ENCODE measurements at regions not wholly inside any gene's neighbourhood (a gene's known extent, or its start where the extent isn't known, plus 50 kb on each side); places are given as distances from the start of the nearest gene placed in this dataset.
"Not testable (repeated sequence)": the region's sequence is repeated elsewhere in the genome, so short reads cannot be mapped to it uniquely, and the experiment has no call there.

DNA sequence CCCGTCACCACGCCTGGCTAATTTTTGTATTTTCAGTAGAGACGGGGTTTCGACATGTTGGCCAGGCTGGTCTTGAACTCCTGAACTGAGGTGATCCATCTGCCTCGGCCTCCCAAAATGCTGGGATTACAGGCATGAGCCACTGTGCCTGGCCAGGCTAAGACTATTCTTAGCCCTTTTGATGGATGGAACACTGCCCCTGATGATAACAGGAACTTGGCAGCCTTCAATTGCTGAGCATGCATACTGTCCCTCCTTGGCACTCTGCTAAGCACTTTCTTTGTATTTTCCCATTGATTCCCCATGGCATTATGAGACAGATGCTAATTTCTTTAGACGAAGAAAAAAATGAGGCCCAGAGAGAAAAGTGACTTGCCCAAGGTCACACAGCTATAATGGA is 457.6 kb downstream of the GOLGA6L6 start:
- intact Hi-C loops (cut with micrococcal nuclease; ENCODE audit: unreplicated experiment); H3K27me3 ChIP-seq (ENCODE audit: insufficient read depth, low read depth); H2AFZ ChIP-seq; H3K9me3 ChIP-seq (ENCODE audit: insufficient read depth, low read depth); POLR2A ChIA-PET (ENCODE audit: unreplicated experiment); H3K27ac ChIP-seq; BruUV-seq (replicated peaks); CTCF ChIA-PET; H4K20me1 ChIP-seq (ENCODE audit: insufficient read depth); DNase-seq; H3K4me3 ChIP-seq; H3K79me2 ChIP-seq (ENCODE audit: low read depth); H3K36me3 ChIP-seq (ENCODE audit: low read depth); H3F3A ChIP-seq (ENCODE audit: insufficient read depth, low read depth); H3K9me2 ChIP-seq (ENCODE audit: insufficient read depth); H3K4me2 ChIP-seq; H3K4me1 ChIP-seq (replicated peaks; ENCODE audit: insufficient read depth): not testable (repeated sequence)

DNA sequence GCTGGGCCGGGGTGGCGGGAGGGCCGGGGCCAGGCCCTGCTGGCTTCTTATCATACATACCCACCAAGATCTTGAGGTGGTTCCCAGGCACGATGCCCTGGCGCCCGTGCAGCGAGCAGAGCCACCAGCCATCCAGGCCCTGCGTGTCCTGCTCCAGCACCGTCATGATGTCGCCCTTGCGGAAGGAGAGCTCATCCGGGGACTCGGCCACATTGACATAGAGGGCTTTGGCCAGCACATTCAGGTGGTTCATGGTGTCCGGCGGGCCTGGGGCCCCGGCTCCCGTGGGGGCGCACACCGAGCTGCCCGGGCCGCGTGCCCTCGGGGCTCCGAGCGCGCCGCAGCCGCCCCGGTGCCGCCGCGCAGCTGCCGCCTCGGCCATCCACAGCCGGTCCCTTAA is 467.5 kb downstream of the GOLGA6L6 start:
- H2AFZ ChIP-seq; intact Hi-C loops (cut with micrococcal nuclease; ENCODE audit: unreplicated experiment); H3K27ac ChIP-seq; H3K4me1 ChIP-seq (replicated peaks; ENCODE audit: insufficient read depth); H3K27me3 ChIP-seq (ENCODE audit: insufficient read depth, low read depth); H3K9me3 ChIP-seq (ENCODE audit: insufficient read depth, low read depth); H3K79me2 ChIP-seq (ENCODE audit: low read depth); BruUV-seq (replicated peaks); H3K4me3 ChIP-seq; H3K9me2 ChIP-seq (ENCODE audit: insufficient read depth); H4K20me1 ChIP-seq (ENCODE audit: insufficient read depth); CTCF ChIA-PET; POLR2A ChIA-PET (ENCODE audit: unreplicated experiment); DNase-seq; H3F3A ChIP-seq (ENCODE audit: insufficient read depth, low read depth); H3K4me2 ChIP-seq; H3K36me3 ChIP-seq (ENCODE audit: low read depth): not testable (repeated sequence)

DNA sequence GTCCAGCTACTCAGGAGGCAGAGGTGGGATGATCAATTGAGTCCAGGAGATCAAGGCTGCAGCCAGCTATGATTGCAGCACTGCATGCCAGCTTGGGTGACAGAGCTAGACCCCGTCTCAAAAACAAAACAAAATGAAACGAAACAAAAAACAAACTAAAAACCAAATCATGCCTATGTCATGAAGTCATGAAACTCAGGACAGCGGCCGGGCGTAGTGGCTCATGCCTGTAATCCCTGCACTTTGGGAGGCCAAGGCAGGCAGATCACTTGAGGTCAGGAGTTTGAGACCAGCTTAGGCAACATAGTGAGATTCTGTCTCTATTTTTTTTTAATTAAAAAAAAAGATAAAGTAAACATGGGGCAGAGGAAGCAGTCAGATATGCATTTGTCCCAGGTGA is 472.6 kb downstream of the GOLGA6L6 start:
- H3K27me3 ChIP-seq (ENCODE audit: insufficient read depth, low read depth); BruUV-seq (replicated peaks); POLR2A ChIA-PET (ENCODE audit: unreplicated experiment); H3K36me3 ChIP-seq (ENCODE audit: low read depth); H4K20me1 ChIP-seq (ENCODE audit: insufficient read depth); H3K4me1 ChIP-seq (replicated peaks; ENCODE audit: insufficient read depth); H3K27ac ChIP-seq; H3K4me2 ChIP-seq; H3K79me2 ChIP-seq (ENCODE audit: low read depth); H2AFZ ChIP-seq; H3K9me3 ChIP-seq (ENCODE audit: insufficient read depth, low read depth); H3F3A ChIP-seq (ENCODE audit: insufficient read depth, low read depth); H3K4me3 ChIP-seq; DNase-seq; intact Hi-C loops (cut with micrococcal nuclease; ENCODE audit: unreplicated experiment); CTCF ChIA-PET; H3K9me2 ChIP-seq (ENCODE audit: insufficient read depth): not testable (repeated sequence)

DNA sequence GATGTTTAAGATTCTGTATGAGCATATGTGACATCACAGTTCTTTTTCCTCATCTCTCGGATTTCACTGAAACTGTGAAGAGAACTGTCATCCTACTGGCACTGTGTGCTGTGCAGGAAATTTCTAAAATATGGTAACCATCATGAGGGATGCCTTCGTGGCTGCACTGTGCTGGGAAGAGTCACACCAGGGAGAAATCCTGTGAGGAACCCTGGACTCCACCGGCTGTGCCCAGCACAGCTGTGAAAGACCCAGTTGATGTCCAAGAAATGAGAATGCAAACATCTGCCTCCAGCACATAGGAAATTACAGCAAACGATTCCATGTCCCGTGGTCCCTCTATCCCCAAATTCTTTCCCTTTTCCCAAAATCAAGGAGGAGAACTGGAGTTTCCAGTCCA is 475.4 kb downstream of the GOLGA6L6 start:
- H2AFZ ChIP-seq; H4K20me1 ChIP-seq (ENCODE audit: insufficient read depth); BruUV-seq (replicated peaks); H3K4me2 ChIP-seq; H3K4me3 ChIP-seq; H3F3A ChIP-seq (ENCODE audit: insufficient read depth, low read depth); POLR2A ChIA-PET (ENCODE audit: unreplicated experiment); H3K9me3 ChIP-seq (ENCODE audit: insufficient read depth, low read depth); H3K27me3 ChIP-seq (ENCODE audit: insufficient read depth, low read depth); H3K4me1 ChIP-seq (replicated peaks; ENCODE audit: insufficient read depth); DNase-seq; CTCF ChIA-PET; H3K36me3 ChIP-seq (ENCODE audit: low read depth); H3K79me2 ChIP-seq (ENCODE audit: low read depth); H3K27ac ChIP-seq; intact Hi-C loops (cut with micrococcal nuclease; ENCODE audit: unreplicated experiment); H3K9me2 ChIP-seq (ENCODE audit: insufficient read depth): not testable (repeated sequence)

DNA sequence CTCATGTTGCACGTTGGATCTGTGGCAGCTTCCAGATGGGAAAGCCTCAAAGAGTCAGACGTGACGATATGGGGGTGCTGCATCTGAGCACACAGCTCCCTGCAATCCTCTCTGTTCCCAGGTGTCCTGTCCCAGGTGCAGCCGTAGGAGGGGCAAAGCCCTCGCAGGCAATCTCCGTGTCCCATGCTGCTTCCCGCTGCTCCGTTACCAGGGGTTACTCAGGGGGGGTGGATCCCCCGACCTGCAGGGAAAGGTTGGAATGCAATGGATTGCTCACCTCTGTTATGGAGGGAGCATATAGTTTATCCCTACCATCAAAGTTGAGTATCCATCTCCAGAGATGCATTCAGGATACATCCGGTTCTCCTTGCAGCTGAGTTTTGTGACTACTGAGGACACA is 476.1 kb downstream of the GOLGA6L6 start:
- DNase-seq; H3K79me2 ChIP-seq (ENCODE audit: low read depth); POLR2A ChIA-PET (ENCODE audit: unreplicated experiment); H3K4me3 ChIP-seq; BruUV-seq (replicated peaks); H3F3A ChIP-seq (ENCODE audit: insufficient read depth, low read depth); H3K27ac ChIP-seq; H4K20me1 ChIP-seq (ENCODE audit: insufficient read depth); H2AFZ ChIP-seq; CTCF ChIA-PET; H3K4me2 ChIP-seq; intact Hi-C loops (cut with micrococcal nuclease; ENCODE audit: unreplicated experiment); H3K4me1 ChIP-seq (replicated peaks; ENCODE audit: insufficient read depth); H3K9me2 ChIP-seq (ENCODE audit: insufficient read depth); H3K36me3 ChIP-seq (ENCODE audit: low read depth); H3K9me3 ChIP-seq (ENCODE audit: insufficient read depth, low read depth); H3K27me3 ChIP-seq (ENCODE audit: insufficient read depth, low read depth): not testable (repeated sequence)

DNA sequence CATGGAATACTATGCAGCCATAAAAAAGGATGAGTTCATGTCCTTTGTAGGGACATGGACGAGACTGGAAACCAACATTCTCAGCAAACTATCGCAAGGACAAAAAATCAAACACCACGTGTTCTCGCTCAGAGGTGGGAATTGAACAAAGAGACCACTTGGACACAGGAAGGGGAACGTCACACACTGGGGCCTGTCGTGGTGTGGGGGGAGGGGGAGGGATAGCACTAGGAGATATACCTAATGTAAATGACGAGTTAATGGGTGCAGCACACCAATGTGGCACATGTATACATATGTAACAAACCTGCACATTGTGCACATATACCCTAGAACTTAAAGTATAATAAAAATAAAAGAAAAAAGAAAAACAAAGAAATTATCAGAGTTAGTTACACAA is 478.4 kb downstream of the GOLGA6L6 start:
- H3K9me3 ChIP-seq (ENCODE audit: insufficient read depth, low read depth); H3K79me2 ChIP-seq (ENCODE audit: low read depth); CTCF ChIA-PET; intact Hi-C loops (cut with micrococcal nuclease; ENCODE audit: unreplicated experiment); H3K27me3 ChIP-seq (ENCODE audit: insufficient read depth, low read depth); H3K9me2 ChIP-seq (ENCODE audit: insufficient read depth); H3K27ac ChIP-seq; H2AFZ ChIP-seq; H3K36me3 ChIP-seq (ENCODE audit: low read depth); POLR2A ChIA-PET (ENCODE audit: unreplicated experiment); H4K20me1 ChIP-seq (ENCODE audit: insufficient read depth); H3K4me3 ChIP-seq; H3F3A ChIP-seq (ENCODE audit: insufficient read depth, low read depth); H3K4me1 ChIP-seq (replicated peaks; ENCODE audit: insufficient read depth); DNase-seq; BruUV-seq (replicated peaks); H3K4me2 ChIP-seq: not testable (repeated sequence)

DNA sequence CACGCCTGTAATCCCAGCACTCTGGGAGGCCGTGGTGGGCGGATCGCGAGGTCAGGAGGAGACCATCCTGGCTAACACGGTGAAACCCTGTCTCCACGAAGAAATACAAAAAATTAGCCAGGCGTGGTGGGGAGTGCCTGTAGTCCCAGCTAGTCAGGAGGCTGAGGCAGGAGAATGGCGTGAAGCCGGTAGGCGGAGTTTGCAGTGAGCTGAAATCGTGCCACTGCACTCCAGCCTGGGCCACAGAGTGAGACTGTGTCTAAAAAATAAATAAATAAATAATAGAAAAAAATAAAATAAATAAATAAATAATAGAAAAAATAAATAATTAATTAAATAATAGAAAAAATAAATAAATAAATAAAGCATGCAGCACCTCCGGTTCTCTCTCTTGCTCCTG is 480.8 kb downstream of the GOLGA6L6 start:
- H4K20me1 ChIP-seq (ENCODE audit: insufficient read depth); H3K4me1 ChIP-seq (replicated peaks; ENCODE audit: insufficient read depth); H3K79me2 ChIP-seq (ENCODE audit: low read depth); H3F3A ChIP-seq (ENCODE audit: insufficient read depth, low read depth); H3K4me2 ChIP-seq; H2AFZ ChIP-seq; H3K27ac ChIP-seq; H3K4me3 ChIP-seq; POLR2A ChIA-PET (ENCODE audit: unreplicated experiment); CTCF ChIA-PET; H3K9me2 ChIP-seq (ENCODE audit: insufficient read depth); H3K36me3 ChIP-seq (ENCODE audit: low read depth); H3K27me3 ChIP-seq (ENCODE audit: insufficient read depth, low read depth); BruUV-seq (replicated peaks); H3K9me3 ChIP-seq (ENCODE audit: insufficient read depth, low read depth); DNase-seq; intact Hi-C loops (cut with micrococcal nuclease; ENCODE audit: unreplicated experiment): not testable (repeated sequence)

DNA sequence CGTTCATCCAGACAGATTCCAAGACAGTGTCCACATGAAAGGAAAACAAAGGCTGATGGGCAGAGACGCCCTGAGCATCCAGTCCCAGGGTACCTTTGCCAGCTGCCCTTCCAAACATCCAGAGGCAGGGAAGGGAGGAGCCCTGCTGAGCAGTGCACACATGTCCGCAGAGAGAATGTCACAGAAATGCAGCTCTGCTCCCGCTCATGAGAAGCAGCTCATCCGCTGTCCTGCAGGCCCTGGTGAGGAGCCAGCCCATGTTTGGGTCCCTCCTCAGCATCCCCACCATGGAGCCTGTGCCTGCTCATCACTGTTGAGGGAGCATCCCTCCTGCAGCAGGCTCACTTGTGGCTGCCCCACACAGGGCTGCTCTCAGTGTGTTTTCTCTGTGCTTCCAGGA is 484.7 kb downstream of the GOLGA6L6 start:
- POLR2A ChIA-PET (ENCODE audit: unreplicated experiment) = not testable (repeated sequence)

More for the DNA sequence above, 484.7 kb downstream of the GOLGA6L6 start:
- BruUV-seq (replicated peaks); intact Hi-C loops (cut with micrococcal nuclease; ENCODE audit: unreplicated experiment); H2AFZ ChIP-seq; CTCF ChIA-PET; H3K79me2 ChIP-seq (ENCODE audit: low read depth); DNase-seq; H3K4me2 ChIP-seq; H3K4me1 ChIP-seq (replicated peaks; ENCODE audit: insufficient read depth); H3F3A ChIP-seq (ENCODE audit: insufficient read depth, low read depth); H3K27ac ChIP-seq; H3K27me3 ChIP-seq (ENCODE audit: insufficient read depth, low read depth); H3K9me3 ChIP-seq (ENCODE audit: insufficient read depth, low read depth); H4K20me1 ChIP-seq (ENCODE audit: insufficient read depth); H3K4me3 ChIP-seq; H3K36me3 ChIP-seq (ENCODE audit: low read depth); H3K9me2 ChIP-seq (ENCODE audit: insufficient read depth): not testable (repeated sequence)
